ENCODE measurements at regions not wholly inside any gene's neighbourhood (a gene's known extent, or its start where the extent isn't known, plus 50 kb on each side); places are given as distances from the start of the nearest gene placed in this dataset.
"Not testable (repeated sequence)": the region's sequence is repeated elsewhere in the genome, so short reads cannot be mapped to it uniquely, and the experiment has no call there.

DNA sequence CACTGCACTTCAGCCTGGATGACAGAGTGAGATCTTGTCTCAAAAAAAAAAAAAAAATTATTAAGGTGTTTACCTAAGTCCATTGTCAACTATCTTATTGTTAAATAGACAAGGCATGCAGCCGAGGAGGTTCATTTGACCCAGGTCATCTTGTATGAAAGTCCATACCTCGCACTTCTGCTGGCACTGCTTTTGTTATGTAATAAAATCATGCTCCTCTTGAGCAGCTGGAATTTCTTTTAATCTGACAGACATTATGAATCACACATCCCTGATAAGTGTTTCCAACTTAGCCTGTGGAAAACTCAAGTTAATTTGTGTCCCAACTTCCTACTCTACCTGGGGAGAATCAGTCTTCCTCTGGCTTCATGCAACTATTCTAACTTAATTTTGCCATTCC is 315.6 kb upstream of the KLF4 start:
- DNase-seq: no peak

DNA sequence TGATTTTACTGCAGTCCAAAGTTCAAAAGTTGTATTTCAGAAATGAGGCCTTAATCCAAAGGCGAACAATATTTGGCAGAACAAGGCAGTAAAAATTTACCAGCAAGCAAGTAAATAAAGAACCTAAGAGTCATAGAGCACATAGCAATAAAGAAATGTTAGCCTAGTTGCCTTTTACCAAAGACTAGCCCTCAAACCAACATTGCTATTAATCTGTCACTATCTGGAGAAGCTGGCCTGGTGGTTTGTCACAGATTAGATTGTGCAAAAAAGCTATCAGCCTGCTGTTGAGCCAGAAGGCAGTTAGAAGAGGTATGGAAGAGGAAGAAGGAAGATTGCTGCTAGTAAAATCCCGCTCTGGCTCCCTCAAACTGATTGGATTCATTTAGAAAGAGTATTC is 304.7 kb upstream of the KLF4 start:
- no peak for DNase-seq

DNA sequence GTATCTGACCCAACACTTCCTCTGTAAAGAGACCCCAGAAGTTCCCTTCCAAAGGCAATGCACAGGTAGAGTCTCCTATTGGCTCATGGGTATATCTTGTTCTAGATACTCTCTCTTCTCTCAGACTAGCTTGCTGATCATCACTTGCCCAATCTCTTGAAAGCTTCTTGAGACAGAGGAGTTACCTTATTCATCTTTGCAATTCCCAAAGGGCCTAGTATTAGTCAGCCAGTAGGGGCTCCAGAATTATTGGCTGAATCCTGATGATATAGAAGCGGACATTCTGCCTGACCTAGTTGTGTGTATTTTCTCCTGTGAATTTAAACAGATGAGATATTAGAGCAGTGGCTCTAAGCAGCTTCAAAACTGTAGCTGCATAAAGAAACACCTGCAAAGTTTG is 304.0 kb upstream of the KLF4 start:
- no peak for DNase-seq

DNA sequence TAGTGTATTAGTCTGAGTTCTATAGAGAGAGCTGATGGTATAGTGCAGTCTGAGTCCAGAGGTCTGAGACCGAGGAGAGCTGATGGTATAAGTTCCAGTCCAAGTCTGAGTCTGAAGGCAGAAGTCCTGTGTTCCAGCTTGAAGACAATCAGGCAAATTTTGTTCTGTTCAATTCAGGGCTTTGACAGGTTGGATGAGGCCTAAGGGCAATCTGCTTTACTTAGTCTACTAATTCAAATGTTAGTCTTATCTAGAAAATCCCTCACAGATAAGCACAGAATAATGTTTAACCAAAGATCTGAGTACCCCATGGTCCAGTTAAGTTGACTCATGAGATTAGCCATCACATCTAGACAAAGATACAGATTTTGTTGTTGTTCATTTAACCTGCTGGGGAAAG is 303.0 kb upstream of the KLF4 start:
- DNase-seq: no peak

DNA sequence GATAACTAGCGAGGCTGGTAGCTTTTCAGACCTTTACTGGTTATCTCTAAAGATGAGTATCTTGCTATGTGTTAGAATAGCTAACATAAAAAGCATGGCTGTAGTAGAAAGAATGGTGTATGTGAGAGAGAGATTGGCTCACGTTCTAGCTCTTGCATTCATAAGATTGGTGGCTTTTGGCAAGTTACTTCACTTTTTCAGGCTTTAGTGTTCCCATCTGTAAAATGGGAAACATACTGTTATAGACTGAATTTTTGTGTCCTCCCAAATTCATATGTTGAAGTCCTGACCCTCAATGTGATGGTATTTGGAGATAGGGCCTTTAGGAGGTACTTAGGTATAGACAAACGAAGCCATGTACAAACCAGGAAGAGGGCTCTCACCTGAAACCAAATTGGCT is 302.4 kb upstream of the KLF4 start:
- DNase-seq: no peak

DNA sequence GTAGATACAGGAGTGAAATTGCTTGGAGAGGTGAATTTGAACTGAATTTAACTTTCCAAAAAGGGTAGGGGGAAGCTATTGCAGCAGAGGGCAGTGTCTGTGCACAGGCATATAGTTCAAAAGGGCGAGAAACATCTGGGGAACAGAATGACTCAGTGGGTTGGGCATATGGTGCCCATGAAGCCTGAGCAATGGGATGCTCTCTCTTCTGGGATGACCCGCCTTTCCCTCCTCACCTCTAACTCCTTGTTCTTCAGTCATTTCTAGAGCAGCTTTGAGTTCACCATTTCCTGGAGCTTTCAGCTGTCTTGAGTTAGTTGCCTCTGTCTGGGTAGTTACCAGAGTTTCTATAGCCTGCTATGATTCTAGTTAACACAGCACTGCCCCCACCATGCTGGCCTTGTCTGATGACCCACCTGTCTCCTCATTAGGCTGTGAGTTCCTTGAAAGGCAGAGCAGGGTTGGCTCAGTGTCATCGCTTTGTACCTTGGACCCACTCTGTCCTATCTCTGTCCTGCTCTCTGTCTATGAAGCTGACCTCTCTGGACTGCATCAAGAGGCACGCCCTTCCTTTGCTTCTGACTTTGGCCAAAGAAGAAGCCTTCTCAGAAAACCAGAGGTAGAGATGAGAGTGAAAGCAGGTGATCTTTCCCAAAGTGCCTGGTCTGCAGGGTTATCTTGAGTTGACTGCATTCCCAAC is 299.6 kb upstream of the KLF4 start:
- DNase-seq: no peak

DNA sequence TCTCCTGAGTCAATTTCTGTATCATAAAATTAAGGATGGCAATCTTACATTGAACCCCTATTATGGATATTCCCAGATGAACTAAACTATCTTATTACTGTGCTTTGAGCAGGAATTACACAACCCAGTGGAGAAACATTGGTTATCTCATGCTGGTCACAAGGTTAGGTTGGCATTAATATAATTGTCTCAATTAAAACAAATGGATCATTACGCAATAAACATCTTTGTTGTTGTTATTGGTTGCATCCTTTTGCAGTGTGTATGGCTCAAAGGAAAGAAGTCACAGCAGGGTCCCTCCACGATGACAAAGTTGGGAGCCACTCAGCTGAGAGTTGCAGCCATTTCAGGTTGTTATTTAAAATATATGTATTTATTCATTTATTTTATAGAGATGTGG is 297.0 kb upstream of the KLF4 start:
- DNase-seq: no peak

DNA sequence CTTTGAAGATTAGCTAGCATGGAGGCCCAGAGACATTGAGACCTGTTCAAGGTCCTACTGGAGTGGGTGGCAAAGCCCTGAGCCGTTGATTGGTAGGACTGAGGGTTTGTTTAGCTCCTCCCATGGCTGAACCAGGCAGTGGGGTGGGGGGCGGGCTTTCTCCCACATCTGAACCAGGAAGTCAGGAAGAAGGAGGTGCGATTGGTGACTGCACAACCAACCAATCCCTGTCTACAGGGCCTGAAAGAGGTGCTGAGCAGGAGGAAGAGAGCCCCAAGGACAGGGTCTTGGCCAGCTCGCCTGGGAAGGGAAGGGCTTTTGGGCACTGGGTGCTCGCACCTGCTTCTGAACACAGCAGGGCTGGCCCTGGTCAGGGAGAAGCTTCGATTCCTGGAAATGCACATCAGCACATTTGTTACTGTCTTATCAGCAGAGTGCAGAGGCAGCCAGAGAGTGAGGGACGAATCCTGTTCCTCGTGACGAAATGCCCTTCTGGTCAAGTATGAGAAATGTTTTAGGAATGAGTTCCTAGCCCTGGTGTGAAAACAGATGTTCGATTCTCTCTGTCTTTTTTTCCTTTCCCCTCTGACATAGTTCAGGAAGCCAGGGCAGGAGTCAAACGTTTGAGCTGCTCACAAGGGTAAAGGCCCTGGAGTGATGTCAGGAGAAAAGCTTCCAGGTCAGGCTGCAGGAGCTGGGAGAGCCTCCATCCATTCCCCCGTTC is 294.8 kb upstream of the KLF4 start:
- DNase-seq: no peak

DNA sequence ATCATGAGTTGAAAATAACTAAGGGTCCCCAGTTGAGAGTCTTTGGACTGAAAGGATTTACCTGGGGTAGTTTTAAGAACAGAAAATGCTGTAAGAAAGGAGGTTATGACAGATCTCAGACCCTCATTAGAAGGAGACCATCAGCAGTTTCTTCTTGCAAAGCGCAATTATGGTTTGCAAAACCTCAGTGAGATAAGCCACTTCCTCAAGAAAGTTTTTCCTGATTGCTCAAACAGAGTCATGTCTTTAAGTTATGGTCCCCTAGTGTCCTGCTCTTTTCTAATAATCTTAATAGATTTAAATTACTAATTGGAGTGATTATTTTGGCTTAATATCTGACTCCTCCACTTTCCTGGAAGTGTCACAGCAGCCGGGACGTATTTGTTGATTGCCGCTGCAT is 293.2 kb upstream of the KLF4 start:
- no peak for DNase-seq

DNA sequence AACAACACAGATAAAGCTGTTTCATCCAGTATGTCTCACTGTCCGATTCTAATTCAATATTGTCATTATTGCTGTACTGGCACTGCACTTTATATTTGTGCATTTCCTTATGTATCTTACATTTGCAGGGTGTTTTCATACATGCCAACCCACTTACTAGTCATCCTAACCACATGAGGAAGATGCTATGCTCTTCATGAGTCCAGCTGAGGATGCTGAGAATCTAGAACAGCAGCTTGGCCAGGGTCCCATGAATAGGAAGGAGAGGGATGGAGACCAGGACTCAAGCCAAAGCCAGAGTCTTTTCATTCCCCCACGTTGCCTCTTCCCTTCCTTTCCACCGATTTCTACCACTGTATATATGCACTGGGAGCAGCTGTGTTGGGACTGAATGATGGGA is 292.8 kb upstream of the KLF4 start:
- no peak for DNase-seq

DNA sequence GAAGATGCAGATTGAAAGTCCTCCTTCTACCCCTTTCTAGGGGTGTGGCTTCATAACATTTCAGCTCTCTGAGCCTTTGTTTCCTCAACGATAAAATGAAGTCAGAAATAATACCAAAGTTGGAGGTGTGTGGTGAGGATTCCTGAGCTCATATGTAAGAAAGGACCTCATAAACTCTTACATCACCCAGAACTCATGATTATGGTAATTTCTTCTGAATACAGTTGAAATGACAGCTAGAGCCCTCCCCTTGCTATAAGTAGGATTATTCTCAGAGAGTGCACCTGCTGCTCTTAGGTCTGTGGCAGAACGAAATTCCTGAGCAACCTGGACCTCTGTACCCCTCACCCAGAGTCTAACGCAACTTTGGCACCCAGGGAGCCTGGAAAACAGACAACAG is 291.4 kb upstream of the KLF4 start:
- DNase-seq: no peak

DNA sequence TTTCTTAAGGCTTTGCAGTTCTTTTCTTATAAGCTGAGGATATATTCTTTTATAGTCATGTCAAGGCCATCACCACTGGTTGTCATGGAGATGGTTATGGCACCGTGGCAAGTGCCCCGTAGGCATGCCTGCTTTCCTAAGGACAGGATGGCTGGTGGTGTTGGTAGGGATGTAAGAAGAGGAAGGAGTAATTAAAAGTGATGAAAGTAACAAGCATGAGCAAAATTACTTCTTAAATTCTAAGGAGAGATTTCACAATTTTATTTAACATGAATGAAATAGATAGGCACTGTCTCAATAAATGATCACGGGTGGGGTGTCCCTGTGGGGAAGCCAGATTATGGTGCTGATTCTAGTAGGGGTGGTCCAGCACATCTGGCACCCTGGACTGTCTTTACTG is 290.2 kb upstream of the KLF4 start:
- DNase-seq: no peak

DNA sequence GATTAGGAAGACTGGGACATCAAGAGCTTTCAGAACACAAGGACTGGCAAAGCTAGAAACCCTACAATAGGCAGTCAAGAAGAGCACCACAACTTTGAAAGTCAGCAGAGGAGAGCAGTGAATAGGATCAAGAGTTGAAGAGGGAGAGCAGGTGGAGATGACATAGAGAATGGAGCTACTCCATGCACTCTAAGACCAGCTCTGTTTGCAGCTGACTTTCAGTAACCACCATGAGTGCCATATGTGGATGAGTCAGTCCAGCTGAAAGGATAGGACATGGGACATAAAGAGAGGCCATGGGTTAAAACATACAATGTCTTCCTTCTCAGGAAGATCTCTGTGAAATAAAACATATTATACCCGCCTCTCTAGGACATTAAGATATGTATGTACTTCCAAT is 289.1 kb upstream of the KLF4 start:
- DNase-seq: no peak

DNA sequence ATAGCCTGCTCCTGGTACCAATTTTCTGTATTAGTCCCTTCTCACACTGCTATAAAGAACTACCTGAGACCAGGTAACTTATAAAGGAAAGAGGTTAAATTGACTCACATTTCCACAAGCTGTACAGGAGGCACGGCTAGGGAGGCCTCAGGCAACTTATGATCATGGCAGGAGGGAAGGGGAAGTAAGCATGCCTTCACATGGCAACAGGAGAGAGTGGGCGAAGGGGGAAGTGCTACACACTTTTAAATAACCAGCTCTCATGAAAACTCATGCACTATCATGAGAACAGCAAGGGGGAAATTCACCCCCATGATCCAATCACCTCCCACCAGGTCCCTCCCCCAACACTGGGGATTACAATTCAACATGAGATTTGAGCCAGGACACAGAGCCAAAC is 284.5 kb upstream of the KLF4 start:
- not testable (repeated sequence) for DNase-seq

DNA sequence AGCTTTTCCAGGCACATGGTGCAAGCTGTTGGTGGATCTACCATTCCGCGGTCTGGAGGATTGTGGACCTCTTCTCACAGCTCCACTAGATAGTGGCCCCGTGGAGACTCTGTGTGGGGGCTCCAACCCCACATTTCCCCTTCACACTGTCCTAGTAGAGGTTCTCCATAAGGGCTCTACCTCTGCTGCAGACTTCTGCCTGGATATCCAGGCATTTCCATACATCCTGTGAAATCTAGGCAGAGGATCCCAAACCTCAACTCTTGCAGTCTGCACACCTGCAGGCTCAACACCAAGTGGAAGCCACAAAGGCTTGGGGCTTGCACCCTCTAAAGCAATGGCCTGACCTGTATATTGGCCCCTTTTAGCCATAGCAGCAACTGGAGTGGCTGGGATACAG is 283.4 kb upstream of the KLF4 start:
- DNase-seq: no peak

DNA sequence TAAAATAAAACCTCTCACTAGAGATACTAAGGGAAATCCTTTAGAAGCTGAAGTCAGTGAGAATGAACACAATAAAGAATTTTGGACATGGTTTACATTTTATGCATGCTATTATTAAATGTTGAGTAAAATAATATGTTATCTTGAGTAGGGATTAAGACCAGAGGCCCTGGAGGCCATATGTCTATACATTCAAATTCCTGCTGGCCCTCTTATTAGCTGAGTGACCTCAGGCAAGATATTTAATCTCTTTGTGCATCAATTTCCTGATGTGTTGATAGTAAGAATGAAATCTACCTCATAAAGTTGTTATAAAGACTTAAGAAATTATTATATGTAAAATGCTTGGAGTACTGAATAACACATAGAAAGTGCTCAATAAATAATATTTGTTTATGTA is 281.1 kb upstream of the KLF4 start:
- no peak for DNase-seq

DNA sequence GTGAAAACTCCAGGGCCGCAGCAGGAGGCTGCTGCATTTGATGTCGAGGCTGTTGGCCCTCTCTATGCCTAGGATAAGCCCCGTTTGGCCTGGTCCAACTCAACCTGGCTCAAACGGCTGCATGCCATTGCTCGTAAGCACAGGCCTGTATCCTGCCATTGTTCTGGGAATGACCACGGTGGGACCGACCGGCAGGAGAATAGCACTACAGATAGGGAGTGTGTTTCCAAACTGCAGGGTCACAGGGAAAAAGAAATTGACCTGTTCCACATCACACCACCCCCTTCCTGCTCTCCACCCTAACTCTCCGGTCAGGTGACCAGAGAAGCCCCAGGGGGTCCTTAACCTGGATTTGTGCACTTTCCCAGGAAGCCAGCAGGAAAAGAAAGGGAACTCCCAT is 278.7 kb upstream of the KLF4 start:
- no peak for DNase-seq

DNA sequence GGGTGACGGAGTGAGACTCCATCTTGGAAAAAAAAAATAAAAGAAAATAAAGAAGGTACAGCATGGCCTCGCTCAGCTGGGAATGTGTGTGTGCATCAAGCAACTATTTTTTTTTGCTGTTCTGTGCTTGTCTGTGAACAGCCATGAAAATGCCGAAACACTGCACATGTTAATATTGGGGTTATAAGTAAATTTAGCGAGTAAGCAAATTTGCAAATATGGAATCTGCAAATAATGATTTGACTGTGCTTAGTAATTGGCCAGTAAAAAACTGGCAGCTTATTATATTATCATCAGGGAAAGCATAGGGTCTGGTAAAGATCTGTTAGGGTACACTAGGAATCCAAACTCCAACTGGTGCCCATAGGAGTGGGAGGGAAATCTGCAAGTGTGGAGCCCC is 278.1 kb upstream of the KLF4 start:
- no peak for DNase-seq

DNA sequence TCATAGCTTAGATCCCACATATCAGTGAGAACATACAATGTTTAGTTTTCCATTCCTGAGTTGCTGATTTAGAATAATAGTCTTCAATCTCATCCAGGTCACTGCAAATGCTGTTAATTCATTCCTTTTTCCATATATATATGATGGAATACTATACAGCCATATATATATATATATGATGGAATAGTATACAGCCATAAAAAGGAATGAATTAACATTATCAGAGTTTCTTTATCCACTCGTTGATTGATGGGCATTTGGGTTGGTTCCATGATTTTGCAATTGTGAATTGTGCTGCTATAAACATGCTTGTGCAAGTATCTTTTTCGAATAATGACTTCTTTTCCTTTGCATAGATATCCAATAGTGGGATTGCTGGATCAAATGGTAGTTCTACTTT is 273.9 kb upstream of the KLF4 start:
- DNase-seq: not testable (repeated sequence)

DNA sequence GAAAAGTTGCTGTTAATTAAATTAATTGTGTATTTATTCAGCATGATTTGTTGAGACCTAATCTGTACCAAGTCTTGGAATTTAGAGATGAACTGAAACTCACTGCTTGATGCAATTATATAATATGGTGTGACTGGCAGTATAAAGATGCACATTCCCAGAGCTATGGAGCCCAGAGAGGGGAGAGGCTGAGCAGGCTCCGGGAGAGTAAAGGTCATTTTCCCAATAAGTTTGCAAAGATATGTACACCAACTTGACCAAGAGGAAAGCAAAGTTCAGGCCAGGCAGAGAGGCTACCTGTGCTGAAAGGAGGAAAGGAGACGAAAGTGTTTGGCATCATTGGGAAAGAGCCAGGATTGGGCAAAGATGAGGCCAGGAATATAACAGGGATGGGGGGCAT is 271.7 kb upstream of the KLF4 start:
- no peak for DNase-seq

DNA sequence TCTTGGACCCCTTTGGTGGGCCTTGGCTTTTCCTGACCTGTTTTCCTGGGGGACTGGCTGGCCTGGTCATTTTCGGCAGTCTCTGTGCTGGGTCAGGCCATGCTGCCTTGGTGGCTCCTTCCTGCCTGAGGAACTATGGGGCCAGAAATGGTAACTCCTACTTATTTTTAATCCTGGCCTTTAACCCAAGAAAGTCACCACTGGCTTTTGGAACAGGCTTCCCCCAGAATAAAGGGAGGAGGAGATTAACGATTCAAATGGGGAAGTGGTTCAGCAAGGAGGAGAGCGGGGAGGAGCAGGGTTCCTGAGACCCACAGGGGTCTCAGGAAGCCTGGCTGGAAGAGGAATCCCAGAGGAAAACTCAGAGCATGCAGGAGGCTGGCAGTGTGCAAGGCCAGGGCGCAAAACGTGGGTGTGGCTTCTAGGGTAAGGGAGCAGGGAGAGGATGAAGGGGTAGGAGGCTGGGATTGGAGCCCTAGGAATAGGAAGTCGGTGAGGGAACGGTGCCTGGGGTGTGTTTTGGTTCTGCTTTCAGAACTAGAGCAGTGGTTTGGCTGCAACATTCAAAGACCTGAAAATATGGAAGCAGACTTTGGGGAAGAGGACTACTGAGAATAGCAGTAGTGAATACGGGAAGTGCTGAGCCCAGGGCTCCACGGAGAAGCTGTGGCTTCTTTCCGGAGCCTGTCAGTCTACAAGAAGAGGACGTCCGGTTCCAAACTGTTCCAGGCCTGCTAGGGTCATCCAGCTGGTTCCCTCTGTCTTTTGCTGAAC is 271.1 kb upstream of the KLF4 start:
- DNase-seq: no peak

DNA sequence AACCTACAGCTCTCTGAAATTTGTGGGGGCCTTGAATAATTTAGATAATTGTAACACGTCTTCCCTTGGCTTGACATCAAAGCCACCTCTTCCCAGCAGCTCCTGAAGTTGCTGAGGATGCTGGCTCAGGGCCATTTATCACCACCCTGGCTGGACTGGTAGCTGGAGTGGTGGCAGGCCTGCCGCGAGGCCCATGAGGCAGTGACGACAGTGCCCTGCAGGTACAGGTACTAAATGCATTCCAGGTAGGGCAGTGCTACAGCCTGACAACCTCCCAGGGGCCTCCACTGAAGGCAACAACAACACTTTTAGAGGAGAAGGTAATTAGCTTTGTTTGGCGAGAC is 270.2 kb upstream of the KLF4 start:
- no peak for DNase-seq

DNA sequence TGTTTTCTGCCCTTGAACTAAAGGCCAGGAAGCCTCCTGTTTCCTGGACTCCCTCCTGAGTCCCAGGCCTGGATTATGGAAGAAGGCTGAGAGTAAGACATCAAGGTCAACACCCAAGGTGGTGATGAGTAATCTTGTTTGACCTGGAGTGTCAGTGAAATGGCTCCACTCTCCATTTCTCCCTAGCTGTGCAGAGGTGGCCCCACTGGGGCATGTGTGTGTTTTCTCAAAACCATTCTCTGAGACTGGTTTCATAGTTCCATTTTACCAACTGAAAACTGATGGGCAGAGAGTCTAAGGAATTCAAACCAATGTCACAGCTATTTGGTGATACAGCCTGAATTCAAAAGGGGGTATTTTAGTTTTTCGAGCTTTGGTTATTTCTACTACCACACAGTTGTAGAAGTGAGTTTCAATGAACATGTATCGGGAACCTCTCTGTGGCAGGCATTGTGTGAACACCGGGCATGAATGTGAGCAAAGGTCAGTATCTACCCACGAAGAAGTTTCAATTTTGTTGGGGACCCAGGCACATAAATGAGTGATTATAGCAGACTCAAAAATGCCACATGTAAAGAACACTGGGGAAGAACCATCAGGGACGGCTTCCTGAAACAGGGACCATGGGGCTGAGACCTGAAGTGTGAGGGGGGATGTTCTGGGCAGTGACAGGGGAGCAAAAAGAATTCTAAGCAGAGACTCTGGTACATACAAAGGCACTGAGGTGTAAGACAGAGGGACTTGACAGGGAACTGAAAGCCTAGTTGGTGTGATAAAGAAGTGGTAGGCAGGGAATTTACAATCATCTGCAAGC is 269.6 kb upstream of the KLF4 start:
- DNase-seq: no peak

DNA sequence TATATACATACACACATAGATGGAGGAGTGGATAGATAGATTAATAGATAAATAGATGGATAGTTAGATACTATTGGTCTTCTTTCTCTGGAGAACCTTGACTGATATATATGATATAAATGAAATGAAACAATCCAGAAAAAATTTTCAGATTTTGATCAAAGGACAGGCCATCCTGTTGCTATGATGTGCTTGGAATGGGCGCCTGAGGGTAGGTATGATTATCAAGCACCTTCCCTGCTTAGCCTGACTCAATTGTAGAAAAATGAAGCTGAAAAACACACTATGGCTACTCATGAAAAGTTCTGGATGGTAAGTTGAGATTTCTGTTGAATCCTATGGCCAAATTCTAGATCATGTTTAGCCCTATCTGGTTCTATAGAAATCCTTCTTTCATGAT is 266.5 kb upstream of the KLF4 start:
- no peak for DNase-seq
